H1 (cell line): ENCODE measurements at regions not wholly inside any gene's neighbourhood (a gene's known extent, or its start where the extent isn't known, plus 50 kb on each side); places are given as distances from the start of the nearest gene placed in this dataset.

Experiments used
- CTCF ChIA-PET: fragments of 300-600 bp; sonication (Branson Sonifier 250); formaldehyde crosslinking; loops from one replicate; lab custom pipeline; 2021; ENCODE audit not compliant: partially characterized antibody; lab: Charles Lee
- POLR2A ChIA-PET: fragments of 300-600 bp; sonication (Branson Sonifier 250); formaldehyde crosslinking; loops from one replicate; lab custom pipeline; 2021; ENCODE audit warnings: inconsistent platforms; ENCODE audit not compliant: partially characterized antibody; lab: Charles Lee
- DNase-seq, 2 experiments: peaks; one replicate each; pipeline versions ENCODE4 v3.0.0 to v3.0.0-alpha.2; 2010 to 2022; ENCODE audit warnings: low spot score in 2 of 2, low read depth in 1 of 2, mixed read lengths in 1 of 2
- FAIRE-seq: peaks from 2 replicates; lab custom pipeline; 2011; peaks lifted over from hg19 to GRCh38; lab: Jason Lieb, UNC
- H2AFZ ChIP-seq: 2 replicates; pipeline ENCODE4 v1.8.1; 2012; ENCODE audit warnings: low read length, inconsistent platforms
- H2AK5ac ChIP-seq: 2 replicates; pipeline ENCODE4 v1.6.1; 2013; ENCODE audit warnings: low read depth, low read length
- H2BK120ac ChIP-seq: replicated peaks from 2 replicates; pipeline ENCODE3; 2013; ENCODE audit warnings: low read depth, low read length, inconsistent platforms
- H2BK12ac ChIP-seq: 2 replicates; pipeline ENCODE4 v1.6.1; 2013; ENCODE audit warnings: low read depth, low read length
- H2BK15ac ChIP-seq: 2 replicates; pipeline ENCODE4 v1.6.1; 2013; ENCODE audit warnings: low read length
- H2BK20ac ChIP-seq: 2 replicates; pipeline ENCODE4 v1.6.1; 2013; ENCODE audit warnings: low read length
- H2BK5ac ChIP-seq: 2 replicates; pipeline ENCODE4 v1.6.1; 2013; ENCODE audit warnings: low read depth, low read length
- H3K14ac ChIP-seq: 2 replicates; pipeline ENCODE4 v1.6.1; 2013; ENCODE audit warnings: inconsistent platforms; ENCODE audit not compliant: insufficient read length
- H3K18ac ChIP-seq: 2 replicates; pipeline ENCODE4 v1.6.1; 2013; ENCODE audit warnings: low read length; ENCODE audit errors: extremely low read depth
- H3K23ac ChIP-seq: 2 replicates; pipeline ENCODE4 v1.6.1; 2013; ENCODE audit warnings: inconsistent platforms; ENCODE audit not compliant: insufficient read length
- H3K23me2 ChIP-seq: 2 replicates; pipeline ENCODE4 v1.6.1; 2013; ENCODE audit warnings: low read depth, low read length
- H3K27ac ChIP-seq: 2 replicates; pipeline ENCODE4 v1.6.1; 2011; ENCODE audit warnings: low read depth, low read length, inconsistent platforms
- H3K27me3 ChIP-seq, 4 experiments: replicated peaks in 1 of 4; 1 replicate in 1 of 4; 2 replicates in 3 of 4; pipeline versions ENCODE4 v1.6.1 to v1.8.1; 2011 to 2013; ENCODE audit warnings: low read length in 3 of 4, mild to moderate bottlenecking in 3 of 4, inconsistent platforms in 2 of 4, mixed read lengths in 2 of 4, moderate library complexity in 1 of 4; ENCODE audit not compliant: control insufficient read depth in 3 of 4, insufficient read depth in 3 of 4; ENCODE audit errors: extremely low read depth in 1 of 4
- H3K36me3 ChIP-seq, 4 experiments: 2 replicates each; pipeline versions ENCODE4 v1.6.1 to v1.8.1; 2011 to 2013; ENCODE audit warnings: mild to moderate bottlenecking in 4 of 4, low read length in 3 of 4, moderate library complexity in 2 of 4, control low read depth in 1 of 4, inconsistent platforms in 1 of 4; ENCODE audit not compliant: insufficient read depth in 4 of 4, control insufficient read depth in 2 of 4
- H3K4ac ChIP-seq: replicated peaks from 2 replicates; pipeline ENCODE3; 2013; ENCODE audit warnings: low read length, low read depth, mixed read lengths, inconsistent platforms; ENCODE audit not compliant: insufficient read length
- H3K4me1 ChIP-seq, 4 experiments: replicated peaks in 1 of 4; 1 replicate in 1 of 4; 2 replicates in 3 of 4; pipeline versions ENCODE4 v1.6.1 to v1.8.1; 2011 to 2013; ENCODE audit warnings: low read length in 3 of 4, inconsistent platforms in 2 of 4, mixed read lengths in 1 of 4; ENCODE audit not compliant: insufficient read depth in 4 of 4, control insufficient read depth in 3 of 4
- H3K4me2 ChIP-seq, 2 experiments: 2 replicates each; pipeline versions ENCODE4 v1.6.1 to v1.8.1; 2011 to 2013; ENCODE audit warnings: low read depth in 2 of 2, low read length in 2 of 2, control low read depth in 1 of 2, inconsistent platforms in 1 of 2, mild to moderate bottlenecking in 1 of 2; ENCODE audit not compliant: insufficient read depth in 1 of 2
- H3K4me3 ChIP-seq, 4 experiments: fragments of 200-600, 300-600 bp in 1 of 4; sonication (generic), shearing (Covaris generic), sonication (Bioruptor Twin) in 1 of 4; 2 replicates each; pipeline versions ENCODE4 v1.5.1 to v1.8.1; 2011 to 2016; ENCODE audit warnings: low read length in 4 of 4, low read depth in 3 of 4, control low read depth in 2 of 4, inconsistent platforms in 2 of 4, mild to moderate bottlenecking in 2 of 4, mixed read lengths in 1 of 4, moderate library complexity in 1 of 4; ENCODE audit not compliant: insufficient read depth in 2 of 4; ENCODE audit errors: extremely low read depth in 1 of 4
- H3K56ac ChIP-seq: replicated peaks from 2 replicates; pipeline ENCODE3; 2013; ENCODE audit warnings: low read depth, mild to moderate bottlenecking, mixed read lengths, low read length, inconsistent platforms; ENCODE audit not compliant: insufficient read length
- H3K79me1 ChIP-seq: 2 replicates; pipeline ENCODE4 v1.6.1; 2013; ENCODE audit warnings: low read depth, low read length, control low read depth
- H3K79me2 ChIP-seq, 2 experiments: 2 replicates each; pipeline versions ENCODE4 v1.6.1 to v1.8.1; 2012 to 2013; ENCODE audit warnings: low read length in 2 of 2, mild to moderate bottlenecking in 2 of 2, inconsistent platforms in 1 of 2; ENCODE audit not compliant: insufficient read depth in 2 of 2, control insufficient read depth in 1 of 2
- H3K9ac ChIP-seq, 4 experiments: replicated peaks in 1 of 4; 1 replicate in 1 of 4; 2 replicates in 3 of 4; pipeline versions ENCODE4 v1.6.1 to v1.8.1; 2011 to 2013; ENCODE audit warnings: low read depth in 3 of 4, low read length in 3 of 4, control low read depth in 2 of 4, mild to moderate bottlenecking in 2 of 4, moderate library complexity in 2 of 4, inconsistent platforms in 1 of 4; ENCODE audit errors: extremely low read depth in 1 of 4
- H3K9me3 ChIP-seq, 2 experiments: 2 replicates each; pipeline versions ENCODE4 v1.6.1 to v1.8.1; 2012 to 2013; ENCODE audit warnings: mild to moderate bottlenecking in 2 of 2, moderate library complexity in 2 of 2, control low read depth in 1 of 2, inconsistent platforms in 1 of 2, low read depth in 1 of 2, low read length in 1 of 2, mixed read lengths in 1 of 2; ENCODE audit not compliant: insufficient read depth in 2 of 2
- H4K20me1 ChIP-seq, 2 experiments: replicated peaks in 1 of 2; 2 replicates each; pipeline versions ENCODE3 to v1.8.1; 2011 to 2013; ENCODE audit warnings: inconsistent platforms in 2 of 2, low read length in 2 of 2, mild to moderate bottlenecking in 1 of 2; ENCODE audit not compliant: insufficient read depth in 2 of 2, control insufficient read depth in 1 of 2
- H4K5ac ChIP-seq: 2 replicates; pipeline ENCODE4 v1.6.1; 2013; ENCODE audit warnings: low read length, low read depth, mixed read lengths, inconsistent platforms; ENCODE audit not compliant: insufficient read length
- H4K8ac ChIP-seq: 2 replicates; pipeline ENCODE4 v1.8.0; 2013; ENCODE audit warnings: mild to moderate bottlenecking, moderate library complexity, low read length, inconsistent platforms; ENCODE audit not compliant: insufficient read depth; ENCODE audit errors: extremely low read depth
- H4K91ac ChIP-seq: replicated peaks from 2 replicates; pipeline ENCODE3; 2013; ENCODE audit warnings: low read length, mixed read lengths, inconsistent platforms; ENCODE audit not compliant: insufficient read length
- EZH2 ChIP-seq: fragments of 200-600 bp; sonication (generic); IDR thresholded peaks from 2 replicates; pipeline ENCODE4 v1.7.1; 2012; ENCODE audit warnings: low read depth, mild to moderate bottlenecking, moderate library complexity, low read length, inconsistent platforms; ENCODE audit not compliant: severe bottlenecking
- GABPA ChIP-seq: IDR thresholded peaks from 2 replicates; pipeline ENCODE4 v1.6.1; 2011; ENCODE audit warnings: mild to moderate bottlenecking, low read length, moderate library complexity, borderline replicate concordance; ENCODE audit not compliant: insufficient read depth
- GTF2F1 ChIP-seq: IDR thresholded peaks from 2 replicates; pipeline ENCODE4 v1.6.1; 2012; ENCODE audit warnings: low read depth, low read length, improper control_type of control experiment, borderline replicate concordance
- KDM4A ChIP-seq: IDR thresholded peaks from one replicate; pipeline ENCODE4 v1.7.1; 2012; ENCODE audit warnings: low read depth, mild to moderate bottlenecking, moderate library complexity, low read length, inconsistent platforms; ENCODE audit not compliant: severe bottlenecking
- MAFK ChIP-seq: IDR thresholded peaks from 2 replicates; pipeline ENCODE4 v1.6.1; 2012; ENCODE audit warnings: low read depth, mild to moderate bottlenecking, improper control_type of control experiment, low read length
- NANOG ChIP-seq: IDR thresholded peaks from 2 replicates; pipeline ENCODE4 v1.6.1; 2011; ENCODE audit warnings: low read length, low read depth, mild to moderate bottlenecking, inconsistent platforms; ENCODE audit not compliant: insufficient read depth, poor library complexity, severe bottlenecking
- NRF1 ChIP-seq: IDR thresholded peaks from 2 replicates; pipeline ENCODE4 v1.6.1; 2011; ENCODE audit warnings: mild to moderate bottlenecking, low read depth, low read length, improper control_type of control experiment
- POLR2AphosphoS5 ChIP-seq: IDR thresholded peaks from 2 replicates; pipeline ENCODE4 v1.6.1; 2011; ENCODE audit warnings: low read depth, low read length
- RXRA ChIP-seq: IDR thresholded peaks from 2 replicates; pipeline ENCODE4 v1.6.1; 2011; ENCODE audit warnings: low read depth, mild to moderate bottlenecking, low read length, moderate library complexity; ENCODE audit not compliant: insufficient read depth
- SIX5 ChIP-seq: IDR thresholded peaks from 2 replicates; pipeline ENCODE4 v1.6.1; 2011; ENCODE audit warnings: mild to moderate bottlenecking, low read depth, low read length
- TBP ChIP-seq: IDR thresholded peaks from 2 replicates; pipeline ENCODE4 v1.6.1; 2011; ENCODE audit warnings: low read depth, low read length, improper control_type of control experiment
- YY1 ChIP-seq: IDR thresholded peaks from 2 replicates; pipeline ENCODE4 v1.6.1; 2011; ENCODE audit warnings: low read depth, mild to moderate bottlenecking, low read length
- ZNF274 ChIP-seq: IDR thresholded peaks from 2 replicates; pipeline ENCODE4 v1.7.0; 2012; ENCODE audit warnings: low read length, borderline replicate concordance; ENCODE audit errors: extremely low read depth
- WGBS, 2 experiments: shearing (Covaris generic) in 1 of 2; methylation state at CpG; one replicate each; pipeline versions ENCODE4 v1.1.6 to v1.1.7; 2013 to 2015; ENCODE audit warnings: low lambda C conversion rate in 2 of 2, mixed read lengths in 2 of 2, inconsistent platforms in 1 of 2, low coverage in 1 of 2, missing lambda C conversion rate in 1 of 2; ENCODE audit not compliant: insufficient replicate concordance in 2 of 2, insufficient coverage in 1 of 2, insufficient read length in 1 of 2; ENCODE audit errors: extremely low coverage in 1 of 2, missing lambda C conversion rate in 1 of 2; 5-methylcytosine and 5-hydroxymethylcytosine counted together
- TF ChIP-seq, protein P1 (sequence below): IDR thresholded peaks from 2 replicates; pipeline ENCODE4 v1.6.1; 2012; ENCODE audit warnings: inconsistent platforms

DNA sequence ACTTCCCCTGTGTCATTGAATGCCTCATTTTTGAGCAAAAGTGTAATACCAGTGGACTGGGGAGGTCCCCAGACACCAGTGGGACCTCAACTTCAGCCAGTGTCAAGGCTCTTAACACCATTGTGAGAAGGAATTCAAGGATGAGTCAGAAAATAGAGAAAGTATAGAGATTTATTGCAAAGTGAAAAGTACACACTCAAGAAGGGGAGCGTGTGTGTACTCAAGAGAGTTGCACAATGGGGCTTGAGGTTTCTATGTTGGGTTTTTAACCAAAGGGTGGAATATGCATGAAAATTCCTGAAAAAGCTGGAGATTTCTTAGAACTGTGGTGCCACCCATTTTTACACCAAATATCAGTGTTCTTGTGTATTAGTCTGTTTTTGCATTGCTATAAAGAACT is 81.9 kb downstream of the ADCYAP1 start:
- DNase-seq (no peak), FAIRE-seq (no peak)
- Histone ChIP-seq H3K4me1 (peaks cover 4 to 20% (median 7%) of the 10 kb centered on the region in 4 experiments), H3K79me2 (peaks cover 7 to 32% of the 10 kb centered on the region in 2 experiments; a peak in 2 of 4 replicates), H3K4me2 (peak overlapping the region in 1 of 2 experiments; percentile 67; a peak in 1 of 4 replicates), H3K36me3 (no peaks in the 10 kb centered on the region), H3K14ac (no peak overlapping the region), H2BK20ac (no peak overlapping the region), H2BK5ac (no peak overlapping the region), H3K18ac (no peak overlapping the region), H3K27ac (no peak overlapping the region), H3K56ac (no peak overlapping the region), H3K4ac (no peak overlapping the region), H2BK120ac (no peak overlapping the region), H3K9me3 (no peaks in the 10 kb centered on the region), H3K79me1 (peaks cover 7% of the 10 kb centered on the region; the same call in 1 of the 2 replicates), H4K91ac (no peak overlapping the region), H4K8ac (no peak overlapping the region), H3K23ac (no peak overlapping the region), H3K9ac (no peak overlapping the region), H3K23me2 (no peaks in the 10 kb centered on the region), H3K4me3 (no peak overlapping the region), H2AK5ac (no peak overlapping the region), H4K20me1 (no peaks in the 10 kb centered on the region), H2BK15ac (no peak overlapping the region), H4K5ac (no peak overlapping the region), H3K27me3 (no peaks in the 10 kb centered on the region), H2AFZ (no peak overlapping the region), H2BK12ac (no peak overlapping the region)
- WGBS, 2 experiments: 83% methylated on average over 1 of the region's 1 CpG; no CpG with 5 or more reads in 1 of the 2 experiments
- TF ChIP-seq NRF1 (no peak), NANOG (no peak), ZNF274 (no peak), GTF2F1 (no peak), YY1 (no peak), MAFK (no peak), SIX5 (no peak), TBP (no peak), RXRA (no peak), EZH2 (no peak), KDM4A (no peak), POLR2AphosphoS5 (no peak), GABPA (no peak)
- TF ChIP-seq, protein P1, sequence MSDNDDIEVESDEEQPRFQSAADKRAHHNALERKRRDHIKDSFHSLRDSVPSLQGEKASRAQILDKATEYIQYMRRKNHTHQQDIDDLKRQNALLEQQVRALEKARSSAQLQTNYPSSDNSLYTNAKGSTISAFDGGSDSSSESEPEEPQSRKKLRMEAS: no peak
- POLR2A ChIA-PET: interaction anchor here (0.6 kb wide), 2 partner anchors 140 to 304 kb away, joined by 3 read pairs; no protein-coding TSS in a partner anchor
- CTCF ChIA-PET: no interaction called here
